ENCODE measurements at regions not wholly inside any gene's neighbourhood (a gene's known extent, or its start where the extent isn't known, plus 50 kb on each side); places are given as distances from the start of the nearest gene placed in this dataset.

GRCh38 chr2:120465012-120465700, 119.2 kb downstream of the INHBB start:
- H3K4me1 ChIP-seq (ENCODE audit: low read length), result no peaks in the 10 kb centered on the region
- H3K36me3 ChIP-seq (replicated peaks; ENCODE audit: insufficient read depth, low read length), result no peaks in the 10 kb centered on the region
- no peak overlapping the region for H2AFZ ChIP-seq (ENCODE audit: low read length)
- TF ChIP-seq CTCF (IDR thresholded peaks at IDR 0.05; ENCODE audit: low read length) (no peak), EZH2phosphoT487 (IDR thresholded peaks at IDR 0.05; ENCODE audit: low read length) (no peak), EZH2 (optimal IDR thresholded peaks at IDR 0.05; ENCODE audit: low read depth, low read length) (no peak)
- H3K79me2 ChIP-seq (ENCODE audit: low read length), result no peaks in the 10 kb centered on the region
- H3K27ac ChIP-seq (ENCODE audit: low read length), result no peak overlapping the region
- H4K20me1 ChIP-seq (ENCODE audit: insufficient read depth, low read length), result no peaks in the 10 kb centered on the region
- no peaks in the 10 kb centered on the region for H3K9me2 ChIP-seq (replicated peaks; ENCODE audit: insufficient read depth, low read length)
- H3K9me3 ChIP-seq (replicated peaks; ENCODE audit: insufficient read depth, low read length), result no peaks in the 10 kb centered on the region
- H3F3A ChIP-seq (ENCODE audit: insufficient read depth, low read length), result no peaks in the 10 kb centered on the region
- no peak overlapping the region for H3K4me3 ChIP-seq (ENCODE audit: low read length)
- no peak for DNase-seq
- H3K27me3 ChIP-seq (replicated peaks; ENCODE audit: insufficient read depth, low read length), result no peaks in the 10 kb centered on the region
- H3K4me2 ChIP-seq (ENCODE audit: low read depth, low read length), result no peak overlapping the region
- no peak overlapping the region for H3K9ac ChIP-seq (ENCODE audit: low read length)

GRCh38 chr2:120465701-120465988, 119.7 kb downstream of the INHBB start:
- no peak overlapping the region for H3K4me3 ChIP-seq (ENCODE audit: low read length)
- H3K36me3 ChIP-seq (replicated peaks; ENCODE audit: insufficient read depth, low read length), result no peaks in the 10 kb centered on the region
- H3K4me2 ChIP-seq (ENCODE audit: low read depth, low read length), result no peak overlapping the region
- TF ChIP-seq EZH2 (optimal IDR thresholded peaks at IDR 0.05; ENCODE audit: low read depth, low read length) (no peak), EZH2phosphoT487 (IDR thresholded peaks at IDR 0.05; ENCODE audit: low read length) (no peak), CTCF (IDR thresholded peaks at IDR 0.05; ENCODE audit: low read length) (no peak)
- H3K9ac ChIP-seq (ENCODE audit: low read length), result no peak overlapping the region
- H3K27ac ChIP-seq (ENCODE audit: low read length), result no peak overlapping the region
- H4K20me1 ChIP-seq (ENCODE audit: insufficient read depth, low read length), result no peaks in the 10 kb centered on the region
- no peaks in the 10 kb centered on the region for H3K79me2 ChIP-seq (ENCODE audit: low read length)
- no peaks in the 10 kb centered on the region for H3K9me3 ChIP-seq (replicated peaks; ENCODE audit: insufficient read depth, low read length)
- no peak overlapping the region for H2AFZ ChIP-seq (ENCODE audit: low read length)
- no peaks in the 10 kb centered on the region for H3K9me2 ChIP-seq (replicated peaks; ENCODE audit: insufficient read depth, low read length)
- no peaks in the 10 kb centered on the region for H3K27me3 ChIP-seq (replicated peaks; ENCODE audit: insufficient read depth, low read length)
- no peaks in the 10 kb centered on the region for H3K4me1 ChIP-seq (ENCODE audit: low read length)
- no peaks in the 10 kb centered on the region for H3F3A ChIP-seq (ENCODE audit: insufficient read depth, low read length)
- no peak for DNase-seq

- Histone ChIP-seq H3K9me2 (replicated peaks; ENCODE audit: insufficient read depth, low read length) (no peaks in the 10 kb centered on the region), H3K4me1 (ENCODE audit: low read length) (no peaks in the 10 kb centered on the region), H4K20me1 (ENCODE audit: insufficient read depth, low read length) (no peaks in the 10 kb centered on the region), H3K4me2 (ENCODE audit: low read depth, low read length) (no peak overlapping the region), H3K9ac (ENCODE audit: low read length) (no peak overlapping the region), H3K79me2 (ENCODE audit: low read length) (no peaks in the 10 kb centered on the region), H3K27ac (ENCODE audit: low read length) (no peak overlapping the region), H3K27me3 (replicated peaks; ENCODE audit: insufficient read depth, low read length) (no peaks in the 10 kb centered on the region), H3F3A (ENCODE audit: insufficient read depth, low read length) (no peaks in the 10 kb centered on the region), H3K9me3 (replicated peaks; ENCODE audit: insufficient read depth, low read length) (no peaks in the 10 kb centered on the region), H3K36me3 (replicated peaks; ENCODE audit: insufficient read depth, low read length) (no peaks in the 10 kb centered on the region), H2AFZ (ENCODE audit: low read length) (no peak overlapping the region), H3K4me3 (ENCODE audit: low read length) (no peak overlapping the region)
- TF ChIP-seq CTCF (IDR thresholded peaks at IDR 0.05; ENCODE audit: low read length) (no peak), EZH2phosphoT487 (IDR thresholded peaks at IDR 0.05; ENCODE audit: low read length) (no peak), EZH2 (optimal IDR thresholded peaks at IDR 0.05; ENCODE audit: low read depth, low read length) (no peak)
- no peak for DNase-seq
These were observed 120.2 kb downstream of the INHBB start for GRCh38 chr2:120465989-120466703.

All from MM.1S (cell line).